HepG2 (cell line): ENCODE measurements at regions not wholly inside any gene's neighbourhood (a gene's known extent, or its start where the extent isn't known, plus 50 kb on each side); places are given as distances from the start of the nearest gene placed in this dataset.

Experiments used
- EZH2 ChIP-seq: conservative IDR thresholded peaks from 2 replicates; pipeline ENCODE4 v1.6.1; 2012; ENCODE audit warnings: mild to moderate bottlenecking, low read depth, low read length, moderate library complexity
- FOXP1 ChIP-seq, 2 experiments: fragments of 450-650 bp in 1 of 2; IDR thresholded peaks; 2 replicates each; pipeline ENCODE4 v1.6.1; 2017 to 2018; ENCODE audit warnings: antibody characterized with exemption in 1 of 2
- GTF3A ChIP-seq: sonication (generic); formaldehyde crosslinking; conservative IDR thresholded peaks from 2 replicates; pipeline ENCODE4 v1.4.0; 2020; ENCODE audit warnings: mild to moderate bottlenecking, missing genetic modification reagents
- ZBTB7A ChIP-seq: sonication (generic); formaldehyde crosslinking; IDR thresholded peaks from 2 replicates; pipeline ENCODE4 v1.8.0; 2022; ENCODE audit warnings: mild to moderate bottlenecking, missing genetic modification reagents
- ZNF17 ChIP-seq: sonication (generic); formaldehyde crosslinking; IDR thresholded peaks from 2 replicates; pipeline ENCODE4 v1.5.0; 2020; ENCODE audit warnings: mild to moderate bottlenecking, missing genetic modification reagents
- ZNF883 ChIP-seq: sonication (generic); formaldehyde crosslinking; IDR thresholded peaks from 2 replicates; pipeline ENCODE4 v1.5.1; 2020; ENCODE audit warnings: mild to moderate bottlenecking, missing genetic modification reagents; ENCODE audit errors: not compliant biosample characterization
- TF ChIP-seq, protein P1 (sequence below): IDR thresholded peaks from 2 replicates; pipeline ENCODE4 v1.6.1; 2012; ENCODE audit warnings: inconsistent platforms
- TF ChIP-seq, protein P2 (sequence below): sonication (generic); formaldehyde crosslinking; IDR thresholded peaks from 2 replicates; pipeline ENCODE4 v1.5.1; 2020; ENCODE audit warnings: missing genetic modification reagents, mild to moderate bottlenecking, borderline replicate concordance
- TF ChIP-seq, protein P3 (sequence below): sonication (generic); formaldehyde crosslinking; IDR thresholded peaks from 2 replicates; pipeline ENCODE4 v1.5.1; 2020; ENCODE audit warnings: missing genetic modification reagents, mild to moderate bottlenecking, borderline replicate concordance
- TF ChIP-seq, protein P4 (sequence below): sonication (generic); formaldehyde crosslinking; IDR thresholded peaks from 2 replicates; pipeline ENCODE4 v1.4.0; 2020; ENCODE audit warnings: missing genetic modification reagents
- TF ChIP-seq, protein P5 (sequence below): sonication (generic); formaldehyde crosslinking; IDR thresholded peaks from 2 replicates; pipeline ENCODE4 v1.8.1; 2023; ENCODE audit warnings: mild to moderate bottlenecking, missing genetic modification reagents, borderline replicate concordance
- TF ChIP-seq, protein P6 (sequence below): sonication (generic); formaldehyde crosslinking; IDR thresholded peaks from 2 replicates; pipeline ENCODE4 v1.4.0; 2020; ENCODE audit warnings: low read depth, missing genetic modification reagents

DNA sequence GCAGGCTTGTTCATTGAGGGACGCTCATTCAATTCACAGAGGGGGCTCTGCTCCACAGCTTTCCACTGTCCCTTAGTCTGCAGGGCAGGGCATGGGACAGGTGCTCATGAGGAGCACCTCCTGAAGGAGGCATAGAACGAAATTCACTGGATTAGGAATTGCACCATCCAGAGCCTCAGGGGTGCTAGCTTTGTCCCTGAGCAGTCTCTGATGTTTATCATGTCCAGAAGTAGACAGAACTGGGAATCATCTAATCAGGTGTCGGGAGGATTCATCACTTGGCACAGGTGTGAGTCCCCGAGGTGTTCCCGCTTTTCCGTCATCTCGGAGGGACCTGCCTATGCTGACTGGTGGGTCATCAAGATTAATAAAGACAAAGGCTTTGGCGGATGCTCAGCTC is 321.4 kb downstream of the AJAP1 start:
- TF ChIP-seq, protein P1, sequence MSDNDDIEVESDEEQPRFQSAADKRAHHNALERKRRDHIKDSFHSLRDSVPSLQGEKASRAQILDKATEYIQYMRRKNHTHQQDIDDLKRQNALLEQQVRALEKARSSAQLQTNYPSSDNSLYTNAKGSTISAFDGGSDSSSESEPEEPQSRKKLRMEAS: no peak
- TF ChIP-seq EZH2 (no peak), FOXP1 (IDR thresholded peaks at IDR 0.05) (no peak), FOXP1 (CRISPR knock-in tag; IDR thresholded peaks at IDR 0.05) (no peak), ZNF883 (CRISPR knock-in tag) (no peak), ZBTB7A (CRISPR knock-in tag) (no peak), GTF3A (CRISPR knock-in tag) (no peak), ZNF17 (CRISPR knock-in tag) (no peak)
- TF ChIP-seq, protein P2, sequence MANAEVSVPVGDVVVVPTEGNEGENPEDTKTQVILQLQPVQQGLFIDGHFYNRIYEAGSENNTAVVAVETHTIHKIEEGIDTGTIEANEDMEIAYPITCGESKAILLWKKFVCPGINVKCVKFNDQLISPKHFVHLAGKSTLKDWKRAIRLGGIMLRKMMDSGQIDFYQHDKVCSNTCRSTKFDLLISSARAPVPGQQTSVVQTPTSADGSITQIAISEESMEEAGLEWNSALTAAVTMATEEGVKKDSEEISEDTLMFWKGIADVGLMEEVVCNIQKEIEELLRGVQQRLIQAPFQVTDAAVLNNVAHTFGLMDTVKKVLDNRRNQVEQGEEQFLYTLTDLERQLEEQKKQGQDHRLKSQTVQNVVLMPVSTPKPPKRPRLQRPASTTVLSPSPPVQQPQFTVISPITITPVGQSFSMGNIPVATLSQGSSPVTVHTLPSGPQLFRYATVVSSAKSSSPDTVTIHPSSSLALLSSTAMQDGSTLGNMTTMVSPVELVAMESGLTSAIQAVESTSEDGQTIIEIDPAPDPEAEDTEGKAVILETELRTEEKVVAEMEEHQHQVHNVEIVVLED (CRISPR knock-in tag): no peak
- TF ChIP-seq, protein P3, sequence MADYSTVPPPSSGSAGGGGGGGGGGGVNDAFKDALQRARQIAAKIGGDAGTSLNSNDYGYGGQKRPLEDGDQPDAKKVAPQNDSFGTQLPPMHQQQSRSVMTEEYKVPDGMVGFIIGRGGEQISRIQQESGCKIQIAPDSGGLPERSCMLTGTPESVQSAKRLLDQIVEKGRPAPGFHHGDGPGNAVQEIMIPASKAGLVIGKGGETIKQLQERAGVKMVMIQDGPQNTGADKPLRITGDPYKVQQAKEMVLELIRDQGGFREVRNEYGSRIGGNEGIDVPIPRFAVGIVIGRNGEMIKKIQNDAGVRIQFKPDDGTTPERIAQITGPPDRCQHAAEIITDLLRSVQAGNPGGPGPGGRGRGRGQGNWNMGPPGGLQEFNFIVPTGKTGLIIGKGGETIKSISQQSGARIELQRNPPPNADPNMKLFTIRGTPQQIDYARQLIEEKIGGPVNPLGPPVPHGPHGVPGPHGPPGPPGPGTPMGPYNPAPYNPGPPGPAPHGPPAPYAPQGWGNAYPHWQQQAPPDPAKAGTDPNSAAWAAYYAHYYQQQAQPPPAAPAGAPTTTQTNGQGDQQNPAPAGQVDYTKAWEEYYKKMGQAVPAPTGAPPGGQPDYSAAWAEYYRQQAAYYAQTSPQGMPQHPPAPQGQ (CRISPR knock-in tag): no peak
- TF ChIP-seq, protein P4, sequence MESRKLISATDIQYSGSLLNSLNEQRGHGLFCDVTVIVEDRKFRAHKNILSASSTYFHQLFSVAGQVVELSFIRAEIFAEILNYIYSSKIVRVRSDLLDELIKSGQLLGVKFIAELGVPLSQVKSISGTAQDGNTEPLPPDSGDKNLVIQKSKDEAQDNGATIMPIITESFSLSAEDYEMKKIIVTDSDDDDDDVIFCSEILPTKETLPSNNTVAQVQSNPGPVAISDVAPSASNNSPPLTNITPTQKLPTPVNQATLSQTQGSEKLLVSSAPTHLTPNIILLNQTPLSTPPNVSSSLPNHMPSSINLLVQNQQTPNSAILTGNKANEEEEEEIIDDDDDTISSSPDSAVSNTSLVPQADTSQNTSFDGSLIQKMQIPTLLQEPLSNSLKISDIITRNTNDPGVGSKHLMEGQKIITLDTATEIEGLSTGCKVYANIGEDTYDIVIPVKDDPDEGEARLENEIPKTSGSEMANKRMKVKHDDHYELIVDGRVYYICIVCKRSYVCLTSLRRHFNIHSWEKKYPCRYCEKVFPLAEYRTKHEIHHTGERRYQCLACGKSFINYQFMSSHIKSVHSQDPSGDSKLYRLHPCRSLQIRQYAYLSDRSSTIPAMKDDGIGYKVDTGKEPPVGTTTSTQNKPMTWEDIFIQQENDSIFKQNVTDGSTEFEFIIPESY (CRISPR knock-in tag): no peak
- TF ChIP-seq, protein P5, sequence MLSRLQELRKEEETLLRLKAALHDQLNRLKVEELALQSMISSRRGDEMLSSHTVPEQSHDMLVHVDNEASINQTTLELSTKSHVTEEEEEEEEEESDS: no peak
- TF ChIP-seq, protein P6, sequence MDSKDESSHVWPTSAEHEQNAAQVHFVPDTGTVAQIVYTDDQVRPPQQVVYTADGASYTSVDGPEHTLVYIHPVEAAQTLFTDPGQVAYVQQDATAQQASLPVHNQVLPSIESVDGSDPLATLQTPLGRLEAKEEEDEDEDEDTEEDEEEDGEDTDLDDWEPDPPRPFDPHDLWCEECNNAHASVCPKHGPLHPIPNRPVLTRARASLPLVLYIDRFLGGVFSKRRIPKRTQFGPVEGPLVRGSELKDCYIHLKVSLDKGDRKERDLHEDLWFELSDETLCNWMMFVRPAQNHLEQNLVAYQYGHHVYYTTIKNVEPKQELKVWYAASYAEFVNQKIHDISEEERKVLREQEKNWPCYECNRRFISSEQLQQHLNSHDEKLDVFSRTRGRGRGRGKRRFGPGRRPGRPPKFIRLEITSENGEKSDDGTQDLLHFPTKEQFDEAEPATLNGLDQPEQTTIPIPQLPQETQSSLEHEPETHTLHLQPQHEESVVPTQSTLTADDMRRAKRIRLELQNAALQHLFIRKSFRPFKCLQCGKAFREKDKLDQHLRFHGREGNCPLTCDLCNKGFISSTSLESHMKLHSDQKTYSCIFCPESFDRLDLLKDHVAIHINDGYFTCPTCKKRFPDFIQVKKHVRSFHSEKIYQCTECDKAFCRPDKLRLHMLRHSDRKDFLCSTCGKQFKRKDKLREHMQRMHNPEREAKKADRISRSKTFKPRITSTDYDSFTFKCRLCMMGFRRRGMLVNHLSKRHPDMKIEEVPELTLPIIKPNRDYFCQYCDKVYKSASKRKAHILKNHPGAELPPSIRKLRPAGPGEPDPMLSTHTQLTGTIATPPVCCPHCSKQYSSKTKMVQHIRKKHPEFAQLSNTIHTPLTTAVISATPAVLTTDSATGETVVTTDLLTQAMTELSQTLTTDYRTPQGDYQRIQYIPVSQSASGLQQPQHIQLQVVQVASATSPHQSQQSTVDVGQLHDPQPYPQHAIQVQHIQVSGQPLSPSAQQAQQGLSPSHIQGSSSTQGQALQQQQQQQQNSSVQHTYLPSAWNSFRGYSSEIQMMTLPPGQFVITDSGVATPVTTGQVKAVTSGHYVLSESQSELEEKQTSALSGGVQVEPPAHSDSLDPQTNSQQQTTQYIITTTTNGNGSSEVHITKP (CRISPR knock-in tag): no peak
